CD1c-positive myeloid dendritic cell (primary cell): ENCODE measurements at regions not wholly inside any gene's neighbourhood (a gene's known extent, or its start where the extent isn't known, plus 50 kb on each side); places are given as distances from the start of the nearest gene placed in this dataset.
"Not testable (repeated sequence)": the region's sequence is repeated elsewhere in the genome, so short reads cannot be mapped to it uniquely, and the experiment has no call there.

Experiments used
- DNase-seq: peaks from one replicate; pipeline ENCODE4 v3.0.0-alpha.2; 2016; ENCODE audit errors: extremely low spot score

DNA sequence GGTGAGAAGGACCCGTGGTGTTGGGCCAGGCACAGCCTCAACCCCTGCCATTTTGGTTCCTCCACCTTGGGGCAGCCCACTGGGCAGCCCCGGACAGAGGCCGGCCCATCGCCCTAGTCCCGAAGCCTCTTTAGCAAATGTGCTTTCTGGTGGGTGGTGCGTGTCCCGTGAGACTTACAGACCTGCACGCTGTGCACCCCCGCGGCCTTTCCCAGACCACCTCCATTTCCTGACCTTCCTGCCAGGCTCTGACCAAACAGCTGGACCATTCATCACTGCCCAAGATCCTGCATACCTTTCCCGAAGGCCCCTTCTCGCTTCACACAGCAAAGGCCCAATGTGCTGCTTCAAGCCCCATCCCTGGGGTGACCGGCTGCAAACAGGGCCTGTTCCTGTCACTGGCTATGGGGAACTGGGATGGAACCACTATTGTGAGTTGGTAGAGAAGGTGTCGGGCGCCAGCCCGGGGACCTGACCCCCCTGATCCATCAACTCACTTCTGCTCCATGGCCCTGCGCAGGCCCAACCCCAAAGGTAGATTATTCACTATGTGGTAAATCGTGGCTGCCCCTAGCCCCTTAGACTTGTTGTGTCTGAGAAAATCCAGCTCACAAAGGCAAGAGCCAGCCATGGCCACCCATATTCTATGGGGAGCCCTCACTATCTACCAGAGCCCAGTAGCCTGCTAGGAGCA is 341.0 kb downstream of the EIPR1 start:
- DNase-seq, result no peak

DNA sequence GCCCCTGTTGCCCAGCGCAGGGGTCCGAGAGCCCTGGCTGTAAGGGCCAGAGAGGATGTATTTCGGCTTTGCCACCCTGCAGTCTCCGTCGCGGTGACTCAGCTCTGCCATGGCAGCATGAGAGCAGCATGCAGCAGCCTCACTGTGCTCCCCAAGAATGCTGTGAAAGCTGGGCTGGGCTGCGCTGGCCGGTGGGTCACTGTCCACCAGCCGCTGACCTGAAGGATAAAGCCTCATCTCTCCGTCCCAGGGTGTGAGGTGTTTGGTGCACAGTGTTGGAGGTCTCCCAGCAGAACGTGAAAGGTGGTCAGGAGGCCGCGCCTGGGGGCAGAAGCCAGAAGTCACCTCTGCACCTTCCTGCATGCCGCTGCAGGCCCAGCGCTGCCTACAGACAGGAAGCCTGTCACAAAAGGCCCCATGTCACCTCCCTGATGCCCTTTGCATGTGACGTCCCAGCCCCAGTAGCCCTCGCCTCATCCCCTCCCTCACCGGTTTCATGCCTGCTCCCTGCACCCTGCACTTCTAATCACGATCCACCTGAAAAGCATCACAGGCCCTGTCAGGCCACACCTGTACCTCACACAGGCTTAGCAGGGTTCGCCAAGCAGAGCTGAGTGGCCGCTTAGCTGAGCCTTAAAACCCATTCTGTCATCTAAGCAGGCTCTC is 342.1 kb downstream of the EIPR1 start:
- no peak for DNase-seq

DNA sequence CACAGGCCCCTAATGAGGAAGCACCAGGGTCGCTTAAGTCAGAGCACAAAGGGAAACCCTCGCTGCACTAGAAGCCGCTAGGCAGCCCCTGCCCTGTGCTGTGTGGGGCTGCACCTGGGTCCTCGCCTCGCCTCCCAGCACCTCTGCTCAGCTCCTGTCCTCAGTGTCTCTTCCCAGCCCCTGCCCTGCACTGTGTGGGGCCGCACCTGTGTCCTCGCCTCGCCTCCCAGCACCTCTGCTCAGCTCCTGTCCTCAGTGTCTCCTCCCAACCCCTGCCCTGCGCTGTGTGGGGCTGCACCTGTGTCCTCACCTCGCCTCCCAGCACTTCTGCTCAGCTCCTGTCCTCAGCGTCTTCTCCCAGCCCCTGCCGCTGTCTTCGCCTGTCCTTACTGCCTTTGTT is 342.8 kb downstream of the EIPR1 start:
- DNase-seq, result no peak

DNA sequence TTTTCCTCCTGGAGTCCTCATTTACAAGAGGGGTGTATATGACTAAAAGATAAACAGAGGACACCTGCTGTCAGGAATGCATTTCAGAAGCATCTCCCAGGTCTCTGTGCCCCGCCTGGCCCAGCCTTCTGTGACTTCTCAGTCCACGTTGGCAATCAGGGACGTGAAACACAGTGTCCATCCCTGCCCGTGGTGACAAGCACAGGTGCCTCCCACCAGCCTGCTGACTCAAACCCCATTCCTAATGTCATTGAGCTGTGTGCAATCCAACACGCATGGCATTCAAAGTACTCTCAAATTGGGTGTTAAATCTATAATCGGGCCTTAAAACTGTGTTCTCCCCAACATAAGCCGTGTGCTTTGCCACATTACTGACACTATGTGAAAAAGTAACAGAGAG is 343.2 kb downstream of the EIPR1 start:
- no peak for DNase-seq

DNA sequence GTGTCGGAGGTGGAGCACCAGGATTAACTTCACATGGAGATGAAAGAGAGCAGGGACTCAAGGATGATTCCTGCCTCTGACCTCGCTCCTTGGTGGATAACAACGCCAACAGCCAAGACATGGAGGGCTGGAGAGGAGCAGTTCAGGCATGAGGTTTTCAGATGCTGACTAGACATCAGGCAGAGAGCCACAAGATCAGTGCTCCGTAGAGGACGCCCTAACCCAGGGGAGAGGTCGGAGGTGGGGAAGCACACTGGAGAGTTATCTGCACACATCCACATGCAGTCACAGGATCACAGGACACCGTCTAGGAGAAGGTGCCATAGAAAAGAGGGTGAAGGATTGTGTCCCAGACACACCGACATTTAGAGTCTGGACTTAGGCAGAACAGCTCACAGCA is 344.3 kb downstream of the EIPR1 start:
- DNase-seq, result no peak

DNA sequence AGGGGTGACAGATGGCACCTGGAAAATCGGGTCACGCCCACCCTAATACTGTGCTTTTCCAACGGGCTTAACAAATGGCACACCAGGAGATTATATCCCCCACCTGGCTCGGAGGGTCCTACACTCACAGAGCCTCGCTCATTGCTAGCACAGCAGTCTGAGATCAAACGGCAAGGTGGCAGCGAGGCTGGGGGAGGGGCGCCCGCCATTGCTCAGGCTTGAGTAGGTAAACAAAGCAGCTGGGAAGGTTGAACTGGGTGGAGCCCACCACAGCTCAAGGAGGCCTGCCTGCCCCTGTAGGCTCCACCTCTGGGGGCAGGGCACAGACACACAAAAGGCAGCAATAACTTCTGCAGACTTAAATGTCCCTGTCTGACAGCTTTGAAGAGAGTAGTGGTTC is 346.8 kb downstream of the EIPR1 start:
- not testable (repeated sequence) for DNase-seq

DNA sequence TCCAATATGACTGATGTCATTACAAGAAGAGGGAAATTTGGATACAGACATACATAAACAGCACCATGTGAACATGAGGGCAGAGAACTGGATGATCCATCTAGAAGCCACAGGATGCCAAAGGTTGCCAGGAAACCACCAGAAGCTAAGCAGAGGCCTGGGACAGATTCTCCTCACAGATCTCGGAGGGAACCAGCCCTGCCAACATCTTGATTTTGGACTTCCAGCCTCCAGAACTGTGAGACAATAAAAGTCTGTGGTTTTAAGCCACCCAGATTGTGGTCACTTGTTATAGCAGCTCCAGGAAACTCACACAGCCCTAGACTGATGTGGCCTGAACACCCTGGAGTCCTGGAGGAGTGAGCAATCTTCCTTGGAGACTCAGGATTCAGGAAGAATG is 351.6 kb downstream of the EIPR1 start:
- no peak for DNase-seq

DNA sequence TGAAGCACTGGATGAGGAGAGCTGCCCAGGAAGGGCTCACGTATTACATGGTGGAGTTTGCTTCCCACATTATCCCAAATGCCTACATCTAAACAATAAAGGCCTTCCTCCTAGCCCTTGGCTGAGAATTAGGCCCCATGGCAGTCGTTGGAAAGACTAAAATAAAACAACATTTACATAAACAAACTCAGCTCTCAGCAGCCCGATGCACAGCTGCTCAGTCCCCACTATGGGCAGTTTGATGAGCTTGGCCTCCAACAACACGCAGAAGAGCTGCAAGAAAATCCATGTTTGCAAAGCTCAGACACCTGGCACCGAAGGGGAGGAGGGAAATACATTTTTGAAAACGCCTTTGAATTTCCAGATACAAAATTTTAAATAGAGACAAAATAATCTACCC is 352.4 kb downstream of the EIPR1 start:
- DNase-seq, result no peak

DNA sequence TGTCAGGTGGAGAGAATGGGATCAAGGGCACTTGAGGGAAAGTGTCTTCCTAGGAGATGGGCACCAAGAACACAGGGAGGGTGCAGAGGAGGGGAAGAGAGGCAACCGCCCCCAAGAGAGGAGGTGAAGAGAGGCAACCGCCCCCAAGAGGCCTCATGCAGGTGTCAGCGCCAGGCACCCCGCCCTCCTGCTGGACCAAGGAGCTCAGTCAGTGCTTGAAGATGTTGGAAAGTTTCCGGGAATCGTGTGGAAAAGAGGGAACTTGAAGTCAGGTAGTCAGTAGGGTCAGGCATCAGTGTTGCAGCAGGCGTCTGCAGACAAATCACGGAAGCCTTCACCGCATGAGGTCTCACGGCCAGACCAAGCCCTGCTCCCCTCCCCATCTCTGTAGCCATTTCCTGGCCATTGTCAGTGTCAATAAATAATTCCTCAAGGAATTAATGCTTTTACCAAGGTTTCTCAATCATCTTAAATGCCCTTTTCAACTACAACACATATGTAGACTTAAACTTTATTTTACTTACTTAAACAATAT is 353.1 kb downstream of the EIPR1 start:
- DNase-seq, result no peak

DNA sequence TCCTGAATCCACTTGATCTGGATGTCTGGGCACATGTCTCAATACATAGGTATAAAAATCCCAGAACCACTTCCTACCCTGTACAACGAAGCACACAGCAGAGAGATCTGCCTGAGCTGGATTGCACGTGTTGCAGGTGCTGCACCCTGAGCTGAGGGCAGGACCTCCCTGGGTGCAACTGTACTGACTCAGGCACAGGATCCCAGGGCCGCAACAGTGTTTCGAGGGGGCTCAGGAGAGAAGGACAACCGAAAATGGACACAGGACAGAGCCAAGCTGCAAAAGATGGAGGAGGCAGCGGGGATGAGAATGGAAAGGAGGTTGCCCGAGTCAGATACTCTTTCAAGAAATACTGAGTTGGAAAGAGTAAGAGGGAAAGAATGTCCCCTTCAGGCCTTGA is 354.1 kb downstream of the EIPR1 start:
- no peak for DNase-seq

DNA sequence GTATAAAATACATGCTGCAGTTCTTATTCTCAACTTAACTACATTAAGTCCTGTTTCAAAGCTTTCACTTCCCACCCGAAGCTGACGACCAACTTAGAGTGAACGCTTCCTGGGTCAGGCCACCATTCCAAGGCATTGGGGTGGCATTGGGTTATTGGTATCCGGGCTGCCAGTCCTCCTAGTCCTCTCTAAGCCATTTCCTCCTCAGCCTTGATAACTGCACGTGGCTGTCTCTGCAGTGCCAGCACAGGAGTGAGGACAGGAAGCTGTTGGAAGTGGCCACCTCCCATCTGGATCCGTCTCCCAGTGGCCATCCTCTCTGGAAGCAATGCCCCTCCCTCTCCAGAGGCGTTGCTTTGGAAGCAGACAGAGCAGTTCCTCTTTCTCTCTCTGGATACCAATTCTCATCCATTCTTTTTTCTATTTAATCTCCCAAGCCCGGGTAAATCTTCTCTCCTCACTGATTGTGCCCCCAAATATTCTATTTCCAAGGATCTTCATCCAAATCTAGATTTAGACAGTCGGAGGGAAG is 354.7 kb downstream of the EIPR1 start:
- DNase-seq, result no peak

DNA sequence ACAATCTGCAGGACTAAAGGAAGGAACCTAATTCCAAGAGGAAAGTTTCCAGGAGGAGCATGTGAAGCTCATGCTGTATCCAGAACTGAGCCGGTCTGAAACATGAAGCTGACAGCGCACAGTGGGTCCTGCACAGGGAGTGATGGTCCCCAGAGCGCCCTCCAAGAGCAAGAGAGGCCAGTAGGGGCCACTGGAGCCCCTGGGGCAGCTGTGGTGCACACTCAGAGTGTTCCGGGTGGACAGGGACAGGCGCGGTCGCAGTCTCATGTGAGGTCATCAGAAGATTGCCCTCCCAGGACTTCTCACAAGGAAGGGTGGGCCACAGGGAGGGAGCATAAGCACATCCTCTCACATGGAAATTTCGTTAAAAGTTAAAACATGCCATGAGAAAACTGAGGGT is 355.9 kb downstream of the EIPR1 start:
- DNase-seq, result no peak

DNA sequence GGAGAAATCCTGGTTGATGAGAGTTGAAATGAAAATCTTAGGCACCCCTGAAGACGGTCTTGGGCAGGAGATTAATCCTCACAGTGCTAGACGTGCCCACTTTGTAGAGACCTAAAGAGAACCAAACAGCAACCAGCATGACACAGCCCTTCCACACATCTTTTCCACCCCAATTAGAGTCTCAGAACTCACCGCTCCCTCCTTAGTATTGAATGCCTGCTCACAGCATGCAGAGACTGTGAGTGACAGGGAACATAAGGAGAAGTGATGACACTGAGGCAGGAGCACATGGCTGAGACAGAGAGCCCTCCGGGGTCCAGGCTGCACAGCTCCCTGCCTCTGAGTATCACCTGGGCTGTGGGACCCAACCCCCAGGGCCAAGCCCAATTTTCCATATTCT is 367.6 kb downstream of the EIPR1 start:
- DNase-seq, result no peak

DNA sequence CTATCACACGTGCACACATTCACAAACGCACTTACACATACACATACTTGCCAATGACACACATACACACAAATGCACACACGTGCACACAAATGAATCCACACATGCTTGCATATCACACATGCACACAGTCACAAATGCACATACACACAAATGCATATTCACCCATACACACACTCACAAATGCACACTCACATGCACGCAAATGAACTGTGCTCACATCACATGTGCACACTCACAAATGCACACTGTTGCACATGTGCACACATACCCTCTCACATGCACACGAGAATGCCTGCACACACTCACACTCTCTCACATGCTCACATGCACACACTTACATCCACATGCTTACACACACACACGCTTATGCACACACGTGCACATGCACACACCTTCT is 368.1 kb downstream of the EIPR1 start:
- DNase-seq, result no peak

DNA sequence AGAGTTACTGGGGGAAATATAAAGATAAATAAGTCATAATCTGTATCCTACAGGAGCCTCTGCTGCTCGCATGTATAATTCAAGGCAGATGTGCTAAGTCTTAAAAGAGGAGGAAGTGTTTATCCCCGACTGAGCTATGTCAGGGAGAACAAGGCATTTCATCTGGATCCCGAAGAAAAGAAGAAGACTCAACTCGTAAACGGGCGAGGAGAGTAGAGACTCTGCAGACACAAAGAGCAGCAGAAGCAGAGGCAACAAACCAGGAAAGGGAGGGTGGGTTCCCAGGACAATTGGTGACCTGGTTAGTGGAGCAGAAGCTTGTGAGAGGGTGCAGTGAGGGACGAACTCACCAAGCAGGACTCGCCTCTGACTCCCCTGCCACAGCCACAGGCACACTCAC is 368.6 kb downstream of the EIPR1 start:
- DNase-seq, result no peak

DNA sequence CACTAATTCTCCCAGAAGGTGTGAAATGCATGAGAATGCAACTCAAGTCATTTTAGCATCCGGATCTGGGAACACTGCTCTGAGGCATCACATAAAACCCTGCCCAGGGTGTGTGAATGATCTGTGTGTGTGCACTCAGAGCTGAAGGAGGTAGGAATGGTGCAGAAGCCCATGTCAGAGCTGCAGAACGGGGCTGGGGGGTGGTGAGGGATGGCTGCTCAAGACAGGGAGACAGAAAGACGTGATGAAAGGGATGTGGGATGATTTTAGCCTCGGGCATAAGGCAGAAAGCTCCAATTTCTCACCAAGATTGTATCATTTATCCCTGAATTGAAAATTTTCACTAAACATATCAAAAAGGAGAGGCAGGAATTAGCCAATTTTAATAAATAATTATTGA is 369.1 kb downstream of the EIPR1 start:
- no peak for DNase-seq

DNA sequence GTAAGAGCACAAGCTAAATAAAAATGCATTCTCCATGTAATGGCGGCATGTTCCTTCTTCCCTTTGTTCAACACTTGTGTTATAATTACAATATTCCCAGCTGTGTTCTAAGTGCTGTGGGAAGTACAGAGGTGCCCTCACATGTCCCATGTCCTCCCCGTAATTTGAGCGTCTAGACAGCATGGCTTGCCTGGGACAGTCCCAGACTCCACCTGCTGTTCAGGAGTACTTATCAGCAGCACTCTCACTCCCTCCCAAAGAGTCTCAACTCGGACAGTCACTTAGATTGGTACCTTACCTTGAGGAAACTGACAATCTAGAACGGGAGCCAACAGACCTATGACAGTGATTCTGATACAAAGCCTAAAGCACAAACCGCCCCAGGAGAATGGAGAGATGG is 370.5 kb downstream of the EIPR1 start:
- DNase-seq, result no peak

DNA sequence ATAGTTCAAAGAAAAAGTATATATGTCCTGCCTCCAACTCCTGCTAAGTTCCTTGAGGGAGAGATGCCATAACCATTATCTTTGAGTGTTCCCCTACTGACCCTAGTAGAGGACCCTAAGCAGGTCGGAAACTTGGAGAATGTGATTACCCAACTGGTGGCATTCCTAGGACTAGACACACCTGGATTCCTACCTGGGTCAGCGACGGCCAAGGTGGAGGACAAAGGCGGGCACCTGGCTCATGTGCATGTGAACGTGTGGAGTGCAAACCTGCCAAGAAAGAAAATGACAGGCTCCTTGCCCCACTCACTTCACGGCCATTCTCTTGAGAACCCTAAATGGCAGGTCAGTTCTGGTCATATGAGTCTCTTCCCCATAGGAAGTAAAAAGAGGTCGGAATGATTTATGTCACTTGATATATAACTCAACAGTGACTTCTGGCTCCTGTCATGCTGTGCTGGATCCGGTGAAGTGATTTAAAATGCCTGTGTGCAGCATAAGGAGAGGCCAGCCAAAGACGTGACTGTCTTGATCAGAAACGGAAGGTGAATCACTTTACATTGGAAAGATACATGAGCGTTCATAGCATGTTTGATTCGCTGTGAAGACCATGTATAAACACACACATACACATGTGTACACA is 371.6 kb downstream of the EIPR1 start:
- DNase-seq, result no peak

DNA sequence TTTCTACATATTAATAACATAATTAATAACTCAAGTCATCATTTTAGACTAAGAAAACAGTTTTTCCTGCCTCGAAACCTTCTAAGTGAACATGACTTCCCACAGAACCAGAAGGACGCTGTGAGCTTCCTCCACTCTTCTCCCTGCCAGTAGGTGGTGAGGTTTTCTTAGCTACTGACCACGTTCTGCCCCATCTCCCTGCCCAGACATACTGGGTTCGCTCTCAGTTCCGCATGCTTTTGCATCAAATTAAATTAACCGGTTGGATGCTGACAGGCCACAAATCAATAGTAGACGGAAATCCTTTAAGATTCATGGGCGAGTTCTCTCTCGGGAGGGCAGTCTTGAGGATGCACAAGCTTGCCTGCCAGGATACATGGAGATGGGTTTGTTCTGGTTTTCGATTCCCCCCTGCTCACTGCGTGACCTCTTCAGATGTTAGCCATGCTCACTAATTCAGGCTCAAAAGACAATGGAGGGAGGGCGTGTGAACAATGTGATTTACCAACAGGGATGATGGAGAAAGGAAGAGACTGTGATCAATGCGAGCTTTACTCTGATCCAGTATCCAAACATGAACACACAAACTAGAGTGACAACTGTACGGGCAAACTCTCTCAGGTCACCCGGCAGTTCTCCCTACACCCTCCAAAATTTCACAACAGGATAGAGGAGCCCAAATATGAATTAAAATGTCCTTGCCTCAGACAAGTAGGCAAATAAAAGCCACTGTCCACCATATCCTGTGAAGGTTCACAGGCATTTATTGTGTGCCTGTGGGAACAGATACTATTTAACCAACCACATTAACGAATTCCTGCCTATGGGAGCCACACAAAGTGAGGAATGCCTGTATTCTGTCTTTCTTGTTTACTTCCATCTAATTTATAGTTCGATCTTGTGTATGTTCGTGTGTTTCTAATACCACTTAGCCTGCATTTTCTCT is 375.7 kb downstream of the EIPR1 start:
- DNase-seq, result no peak

DNA sequence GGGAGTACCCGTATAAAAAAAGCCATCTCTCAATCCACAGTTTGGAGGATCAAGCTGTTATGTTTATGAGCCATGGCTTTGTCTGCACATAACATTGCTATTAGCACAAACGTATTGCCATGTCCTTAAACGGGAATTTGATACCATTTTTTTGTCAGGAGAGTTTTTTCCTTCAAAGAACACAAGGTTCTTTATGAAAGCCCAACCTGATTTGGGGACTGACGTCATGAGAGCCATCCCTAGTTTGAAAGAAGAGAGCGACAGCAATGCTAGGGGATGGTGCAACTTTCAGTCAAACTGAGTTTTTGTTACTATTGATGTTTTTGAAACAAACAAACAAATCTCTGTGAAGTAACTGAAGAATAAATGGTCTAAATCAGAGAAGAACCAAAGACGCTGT is 376.6 kb downstream of the EIPR1 start:
- no peak for DNase-seq

DNA sequence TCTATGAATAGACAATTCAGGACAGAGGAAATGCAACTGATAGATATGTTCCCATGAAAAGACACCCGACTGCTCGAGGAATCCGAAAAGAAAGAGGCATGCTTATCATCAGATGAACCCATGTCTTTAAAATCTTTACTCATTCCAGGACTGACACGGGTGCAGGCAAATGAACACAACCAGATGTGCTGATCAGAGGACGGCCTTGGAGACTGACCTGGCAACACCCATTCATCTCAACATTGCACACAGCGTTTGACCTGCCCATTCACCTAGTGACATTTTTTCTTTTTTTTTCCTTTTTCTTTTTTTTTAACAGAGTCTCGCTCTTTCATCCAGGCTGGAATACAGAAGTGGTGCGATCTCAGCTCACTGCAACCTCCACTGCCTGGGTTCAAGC is 377.5 kb downstream of the EIPR1 start:
- DNase-seq, result no peak

DNA sequence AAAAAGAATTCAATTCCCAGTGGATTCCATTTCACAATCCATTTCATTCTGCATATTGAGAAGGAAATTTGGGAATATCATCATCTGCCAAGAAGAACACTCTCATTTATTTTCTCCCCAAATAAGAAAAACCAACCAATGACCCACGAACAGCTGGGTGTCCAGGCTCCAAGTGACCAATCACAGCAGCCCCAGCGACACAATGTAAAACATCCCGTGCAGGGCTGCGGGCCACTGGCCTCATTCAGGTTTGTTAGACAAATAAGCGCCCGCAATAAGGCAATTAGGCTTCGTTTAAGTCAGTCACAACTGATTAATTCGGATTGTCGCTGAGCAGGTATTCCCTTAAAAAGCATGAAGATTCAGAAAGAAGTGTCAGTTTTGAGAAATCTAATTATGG is 378.6 kb downstream of the EIPR1 start:
- no peak for DNase-seq
